Renal cortical epithelial cell (primary cell): ENCODE measurements at regions not wholly inside any gene's neighbourhood (a gene's known extent, or its start where the extent isn't known, plus 50 kb on each side); places are given as distances from the start of the nearest gene placed in this dataset.
A peak's percentile ranks its signal among the peaks of the same experiment; 100 is the strongest.

Experiments used
- DNase-seq: peaks from one replicate; pipeline ENCODE4 v3.0.0-alpha.2; 2011; ENCODE audit warnings: low read depth

DNA sequence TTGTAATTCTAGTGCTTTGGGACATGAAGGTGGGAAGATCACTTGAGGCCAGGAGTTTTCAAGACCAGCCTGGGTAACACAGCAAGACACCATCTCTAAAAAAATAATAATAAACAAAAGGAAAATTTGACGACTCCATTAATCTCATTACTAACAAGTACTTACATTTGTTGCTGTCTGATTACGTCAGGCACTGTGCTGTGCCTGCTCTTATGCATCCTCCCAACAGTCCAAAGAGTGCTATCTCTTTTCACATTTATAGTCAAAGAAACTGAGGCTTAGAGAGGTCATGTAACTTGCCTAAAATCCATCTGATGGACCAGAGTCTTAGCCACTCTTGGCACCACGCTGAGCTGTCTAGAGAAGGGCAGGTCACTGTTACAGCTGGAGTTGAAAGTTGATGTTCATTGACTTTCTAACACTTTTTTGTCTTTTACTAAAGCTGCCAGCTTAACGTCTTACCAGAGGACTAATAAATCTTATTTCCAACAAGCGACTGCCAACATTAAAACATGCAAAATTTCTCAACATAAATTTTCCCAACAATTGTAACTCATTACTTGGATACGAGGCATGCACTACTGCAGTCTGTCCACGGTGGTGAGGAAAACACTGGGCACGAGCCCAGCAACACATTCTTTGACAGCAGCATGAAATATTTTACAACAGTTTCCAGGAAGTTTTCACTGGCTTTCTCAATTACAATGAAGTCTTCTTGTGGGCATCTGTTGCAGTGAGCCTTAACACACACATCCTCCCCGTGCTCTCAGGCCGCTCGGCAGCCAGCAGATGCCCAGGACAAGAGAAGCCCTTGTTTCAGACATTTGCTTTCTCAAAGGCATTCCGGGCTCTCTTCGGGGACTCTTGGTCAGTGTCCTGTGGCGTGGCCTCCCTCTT is 262.9 kb upstream of the PROX1 start:
- peak; percentile 38 for DNase-seq

DNA sequence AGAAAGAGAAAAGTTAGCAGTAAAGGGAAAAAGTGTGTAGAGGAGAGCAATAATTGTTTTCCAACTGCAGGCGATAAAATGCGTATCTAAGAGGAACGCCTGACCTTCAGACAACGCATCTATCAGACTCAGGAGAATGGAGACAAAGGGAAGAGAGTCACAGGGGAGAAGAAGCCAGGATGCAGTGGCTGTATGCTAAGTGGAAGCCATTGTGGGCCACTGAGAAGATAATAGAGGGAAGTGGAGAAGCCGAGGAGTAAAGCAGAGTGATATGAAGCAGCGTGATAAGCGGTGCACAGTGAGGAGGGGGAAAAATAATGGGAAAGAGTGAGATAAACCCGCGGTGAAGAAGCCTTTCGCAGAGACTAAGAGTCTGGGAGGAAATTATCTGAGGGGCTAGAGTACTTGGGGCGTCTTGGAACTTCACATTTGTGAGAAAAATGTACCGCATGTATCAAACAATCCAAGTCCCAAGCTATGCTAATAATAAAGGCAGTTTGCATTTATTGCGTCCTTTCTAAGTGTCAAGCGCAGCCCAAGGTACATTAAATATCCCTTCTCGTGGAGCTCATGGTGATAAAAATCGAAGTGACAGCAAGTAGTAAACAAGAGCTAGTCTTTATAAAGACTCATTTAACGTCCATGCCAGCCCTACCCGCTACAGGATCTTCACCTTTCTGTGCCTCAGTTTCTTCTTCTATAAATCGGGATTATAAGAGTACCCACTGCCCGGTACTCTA is 259.8 kb upstream of the PROX1 start:
- no peak for DNase-seq

DNA sequence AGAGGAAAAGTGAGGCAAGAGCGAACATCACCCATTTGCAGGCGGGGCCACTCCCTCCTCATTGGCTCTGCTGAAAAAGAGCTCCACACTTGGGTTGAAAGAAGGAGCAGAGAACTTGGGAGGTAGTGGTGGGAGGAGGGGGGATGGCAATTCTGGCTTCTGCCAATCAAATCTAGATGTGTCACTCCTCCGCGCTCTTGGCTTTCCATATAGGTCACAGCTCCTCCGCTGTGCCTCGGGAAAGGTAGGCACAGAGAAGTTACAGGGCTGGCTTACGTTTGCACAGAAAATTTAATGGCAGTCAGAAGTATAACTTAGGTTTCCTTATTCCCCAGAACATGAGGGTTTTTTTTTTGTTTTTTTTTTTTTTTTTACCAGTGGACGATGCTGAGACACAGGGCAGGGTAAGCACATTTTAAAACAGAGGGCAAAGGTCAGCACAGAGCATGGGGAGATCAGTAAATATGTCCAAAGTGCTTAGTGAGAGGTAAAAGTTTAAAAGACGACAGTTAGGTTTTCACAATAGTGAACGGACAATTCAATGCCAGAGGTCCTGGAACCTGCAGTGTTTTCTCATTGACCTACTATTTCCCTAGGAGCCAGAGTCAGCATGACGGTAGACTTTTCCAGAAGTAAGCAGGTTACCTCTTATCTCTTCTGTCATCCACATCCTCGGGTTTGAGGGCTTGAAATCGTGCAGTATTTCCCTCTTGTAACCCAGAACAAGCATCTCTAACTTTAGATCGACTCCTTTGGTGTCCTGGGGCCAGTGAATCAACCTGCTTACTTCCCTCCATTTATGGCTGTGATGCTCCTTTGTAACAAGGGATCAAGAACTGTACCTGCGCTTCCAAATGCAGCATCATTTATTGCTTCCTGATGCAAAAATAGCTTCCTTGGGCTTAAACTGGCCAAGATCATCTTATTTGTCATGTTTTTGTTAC is 258.9 kb upstream of the PROX1 start:
- no peak for DNase-seq

DNA sequence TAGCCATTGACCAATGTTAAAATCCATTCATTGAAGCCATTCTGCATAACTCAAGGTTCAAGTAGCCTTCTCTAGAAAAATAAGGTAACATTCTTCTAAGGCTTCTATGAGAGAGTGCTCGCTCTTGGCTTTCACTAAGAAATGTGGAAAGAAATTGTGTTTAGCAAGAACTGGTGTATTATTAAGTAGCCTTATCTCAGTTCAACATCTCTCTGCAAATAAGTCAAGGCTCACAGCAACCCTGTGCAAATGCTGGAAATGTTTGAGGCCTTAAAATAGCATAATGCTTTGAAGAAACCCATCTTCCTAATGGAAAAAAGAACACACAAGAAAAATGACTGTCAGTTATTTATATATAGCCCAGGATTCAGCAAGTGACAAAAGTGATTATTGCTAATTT is 254.1 kb upstream of the PROX1 start:
- DNase-seq, result no peak

DNA sequence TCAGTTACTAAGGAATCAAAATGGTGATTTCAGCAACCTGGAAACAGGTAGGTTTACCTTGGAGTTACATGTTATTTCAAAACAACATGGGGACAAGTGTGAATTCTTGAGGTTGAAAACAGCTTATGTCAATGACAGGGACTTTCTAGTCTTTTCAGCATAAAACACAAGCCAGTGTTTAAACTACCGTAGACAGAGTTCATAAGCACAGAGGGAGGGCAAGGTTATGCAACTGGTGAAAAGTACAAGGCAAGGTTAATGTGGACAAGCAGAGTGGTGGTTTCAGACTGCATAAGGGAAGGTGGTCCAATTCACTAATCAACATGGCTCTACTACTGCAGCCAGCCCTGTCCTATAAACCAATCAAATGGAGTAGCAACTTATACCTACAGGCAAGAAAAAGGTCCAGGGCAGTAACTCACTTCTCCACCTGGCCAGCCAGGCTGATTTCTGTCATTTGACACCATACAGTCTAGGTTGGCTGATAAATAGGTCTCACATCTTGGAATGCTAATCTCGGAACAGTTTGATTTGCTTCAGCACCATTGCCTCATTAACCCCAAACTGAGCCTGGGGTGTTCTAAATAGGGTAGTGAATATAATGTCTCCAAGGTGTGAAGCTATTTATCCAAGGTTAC is 250.3 kb upstream of the PROX1 start:
- no peak for DNase-seq

DNA sequence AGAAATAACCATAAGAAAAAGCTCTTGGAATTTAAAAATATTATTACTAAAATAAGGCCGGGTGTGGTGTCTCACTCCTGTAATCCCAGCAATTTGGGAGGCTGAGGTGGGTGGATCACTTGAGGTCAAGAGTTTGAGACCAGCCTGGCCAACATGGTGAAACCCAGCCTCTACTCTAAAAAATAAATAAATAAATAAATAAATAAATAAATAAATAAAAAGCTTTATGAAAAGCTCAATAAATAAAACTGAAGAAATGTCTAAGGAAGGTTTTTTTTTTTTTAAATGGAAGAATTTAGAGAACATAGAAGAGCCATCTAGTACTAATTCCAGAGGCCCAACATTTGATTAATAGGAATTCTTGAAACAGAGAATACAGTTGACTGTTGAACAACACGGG is 249.1 kb upstream of the PROX1 start:
- DNase-seq, result no peak

DNA sequence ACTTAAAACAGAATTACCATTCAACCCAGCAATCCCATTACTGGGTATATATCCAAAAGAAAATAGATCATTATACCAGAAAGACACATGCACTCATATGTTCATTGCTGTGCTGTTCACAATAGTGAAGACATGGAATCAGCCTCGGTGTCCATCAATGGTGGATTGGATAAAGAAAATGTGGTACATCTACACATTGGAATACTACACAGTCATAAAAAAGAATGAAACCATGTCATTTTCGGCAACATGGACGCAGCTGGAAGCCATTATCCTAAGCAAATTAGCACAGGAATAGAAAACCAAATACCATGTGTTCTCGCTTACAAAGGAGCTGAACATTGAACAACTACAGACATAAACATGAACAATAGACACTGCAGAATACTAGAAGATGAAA is 244.8 kb upstream of the PROX1 start:
- no peak for DNase-seq

DNA sequence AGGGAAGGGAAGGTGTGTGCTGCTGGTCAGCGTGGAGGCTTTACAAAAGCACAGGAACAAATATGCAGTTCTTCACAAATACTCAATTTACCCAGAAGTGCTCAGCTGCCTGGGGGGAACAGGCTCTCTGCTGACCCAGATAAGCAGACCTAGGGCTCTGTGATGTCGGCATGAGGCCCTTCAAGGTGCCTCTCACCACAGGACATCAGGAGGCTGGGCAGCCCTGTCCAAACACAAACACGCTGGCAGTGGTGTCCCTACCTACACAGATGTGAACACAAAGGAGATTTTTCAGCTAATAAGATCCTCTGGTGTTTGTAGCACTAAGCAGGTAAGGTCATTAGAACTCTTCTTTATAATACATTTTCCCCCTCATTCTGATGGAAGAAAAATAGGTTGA is 243.0 kb upstream of the PROX1 start:
- DNase-seq, result no peak

DNA sequence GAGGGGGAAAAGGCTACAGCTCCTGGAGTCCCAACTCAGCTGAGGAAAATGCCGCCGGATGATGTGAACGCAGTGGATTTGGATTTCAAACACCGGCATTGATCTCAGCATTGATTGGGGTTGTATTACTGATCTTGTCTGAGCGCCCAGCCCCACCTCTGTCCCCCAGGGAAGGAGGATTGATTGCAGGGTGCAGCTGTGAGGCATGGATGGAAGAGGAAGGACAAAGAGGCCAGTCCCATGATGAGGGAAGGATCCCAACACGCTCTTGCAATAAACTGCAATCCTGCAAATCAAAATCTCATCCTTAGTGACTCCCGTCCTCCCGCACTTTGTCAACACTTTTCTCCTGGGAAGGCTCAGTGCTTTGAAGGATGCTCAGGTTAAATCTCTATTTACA is 242.3 kb upstream of the PROX1 start:
- no peak for DNase-seq

DNA sequence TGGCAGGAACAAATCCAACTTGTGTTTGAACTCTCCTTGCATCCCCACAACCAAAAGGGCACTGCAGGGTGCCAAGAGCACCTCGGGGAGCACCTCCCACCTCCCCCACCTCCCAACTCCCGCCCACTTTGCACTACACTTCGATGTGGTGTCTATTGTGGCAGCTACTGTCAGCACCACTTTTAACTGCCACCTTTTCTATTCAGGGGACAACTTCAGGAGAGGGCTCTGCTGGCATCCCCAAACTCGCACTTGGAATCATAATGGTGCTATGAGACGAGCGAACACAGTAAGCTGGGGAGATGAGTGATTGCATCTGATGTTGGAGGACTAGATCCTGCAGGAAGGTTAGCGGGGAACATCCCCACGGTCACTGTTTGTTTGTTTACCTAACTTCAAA is 238.2 kb upstream of the PROX1 start:
- DNase-seq, result no peak

DNA sequence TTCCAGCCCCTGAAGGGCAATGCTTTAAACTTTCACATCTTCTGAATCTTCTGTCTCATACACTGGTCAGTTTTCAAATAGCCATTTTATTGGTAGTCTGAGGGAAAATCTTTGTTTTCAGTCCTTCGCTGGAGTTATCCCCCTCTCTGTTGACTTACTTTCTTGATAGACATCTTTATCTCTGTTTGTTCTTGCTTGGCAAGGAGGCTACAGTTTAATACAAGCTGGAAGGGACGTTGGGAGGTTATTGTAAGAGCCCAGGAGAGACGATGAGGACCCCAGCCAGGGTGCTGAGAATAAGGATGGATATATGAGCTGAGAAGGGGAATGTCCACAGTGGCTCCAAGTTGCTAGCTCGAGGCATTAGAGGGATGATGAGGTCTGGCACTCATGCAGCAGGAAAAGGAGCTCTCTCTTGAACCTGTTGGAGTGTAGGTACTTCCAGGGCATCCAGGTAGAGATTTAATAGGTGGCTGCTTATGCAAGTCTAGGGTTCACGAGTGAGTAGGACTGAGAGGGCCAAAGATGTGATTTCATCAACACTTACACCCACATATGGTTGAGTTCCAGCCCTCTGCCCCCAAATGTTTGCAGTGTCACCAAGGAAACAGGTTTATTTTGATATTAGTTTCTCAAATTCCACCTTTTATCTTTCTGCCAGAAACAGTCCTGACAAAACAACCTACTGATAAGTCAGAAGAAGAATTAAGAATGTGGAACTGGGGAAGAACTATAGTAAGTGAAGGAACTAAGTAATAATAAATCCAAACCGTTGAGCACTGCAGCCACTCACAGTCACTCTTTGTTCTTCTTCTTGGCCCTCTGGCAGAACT is 237.3 kb upstream of the PROX1 start:
- DNase-seq, result no peak

DNA sequence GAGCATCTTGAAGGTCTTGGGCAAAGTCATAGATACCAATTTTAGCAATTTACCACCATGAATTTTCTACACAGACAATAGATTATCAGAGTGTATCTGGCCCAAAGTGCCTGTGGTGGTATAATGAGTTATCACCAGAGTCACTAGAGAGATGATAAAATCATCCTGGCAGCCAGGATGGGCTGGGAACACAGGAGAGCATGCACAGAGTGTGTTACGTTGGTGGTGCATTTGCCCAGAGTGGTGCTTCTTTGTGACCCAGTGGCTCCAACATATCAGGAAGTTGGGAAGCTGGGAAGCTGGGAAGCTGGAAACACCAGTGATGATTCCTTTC is 236.7 kb upstream of the PROX1 start:
- no peak for DNase-seq

DNA sequence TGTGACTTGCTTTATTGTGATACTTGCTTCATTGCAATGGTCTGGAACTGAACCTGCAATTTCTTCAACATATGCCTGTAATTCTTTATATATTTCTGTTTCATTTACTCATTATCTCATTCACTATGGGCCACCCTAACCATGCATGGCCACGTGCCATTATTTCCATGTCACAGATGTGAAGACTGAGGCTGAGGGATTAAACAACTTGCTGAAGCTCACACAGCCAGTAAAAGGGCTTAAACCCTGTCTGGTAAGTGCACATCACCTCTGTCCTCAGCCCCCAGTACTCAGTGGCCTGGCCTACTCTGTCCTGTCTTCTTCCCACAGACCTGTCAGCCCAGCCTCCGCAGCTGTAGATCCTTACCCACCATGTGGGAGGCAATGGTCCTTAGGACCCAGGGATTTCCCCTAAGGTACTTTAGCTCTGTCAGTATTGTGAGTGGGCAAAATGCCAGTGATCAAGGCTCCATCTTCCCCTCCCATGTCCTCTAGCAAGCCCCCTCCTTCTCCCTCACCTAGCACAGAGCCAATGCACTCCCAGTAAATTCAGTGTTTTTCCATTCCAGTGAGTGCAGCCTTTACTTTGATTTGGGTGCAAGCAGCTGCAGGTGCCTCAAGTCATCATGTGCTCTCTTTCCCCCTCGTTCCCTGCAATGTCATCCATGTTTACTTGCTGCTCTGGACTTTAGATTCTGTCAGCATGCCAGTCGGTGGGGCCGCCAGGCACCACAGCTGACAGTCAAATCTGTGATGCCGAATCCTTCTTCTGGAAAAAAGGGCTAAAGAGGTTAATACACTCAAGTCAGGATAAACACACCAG is 228.2 kb upstream of the PROX1 start:
- DNase-seq, result no peak

DNA sequence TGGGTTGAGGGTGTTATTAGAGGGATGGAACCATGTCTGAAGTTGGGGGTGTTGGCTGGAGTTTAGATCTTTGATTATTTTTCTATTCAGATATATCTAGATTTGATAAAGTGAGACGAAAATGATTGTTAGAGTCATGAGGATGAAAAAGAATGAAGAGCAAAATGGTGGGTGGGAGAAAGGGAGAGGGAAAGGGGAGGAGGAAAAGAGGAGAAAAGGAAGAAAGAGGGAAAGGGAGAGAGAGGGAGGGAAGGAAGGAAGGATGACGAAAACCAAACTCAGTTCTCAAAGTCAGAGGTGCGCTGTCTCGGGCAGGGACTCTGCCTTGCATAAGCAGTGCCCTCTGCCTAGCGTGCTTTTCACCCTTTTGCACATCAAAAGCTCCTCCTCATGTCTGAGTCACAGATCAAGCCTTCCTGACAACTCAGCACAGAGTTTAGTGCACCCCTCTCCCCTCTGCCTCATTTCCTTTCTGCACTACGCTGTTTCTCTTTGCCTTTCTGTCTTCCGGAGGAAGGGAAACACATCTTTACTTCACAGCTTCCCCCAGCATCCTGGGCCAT is 225.8 kb upstream of the PROX1 start:
- no peak for DNase-seq

DNA sequence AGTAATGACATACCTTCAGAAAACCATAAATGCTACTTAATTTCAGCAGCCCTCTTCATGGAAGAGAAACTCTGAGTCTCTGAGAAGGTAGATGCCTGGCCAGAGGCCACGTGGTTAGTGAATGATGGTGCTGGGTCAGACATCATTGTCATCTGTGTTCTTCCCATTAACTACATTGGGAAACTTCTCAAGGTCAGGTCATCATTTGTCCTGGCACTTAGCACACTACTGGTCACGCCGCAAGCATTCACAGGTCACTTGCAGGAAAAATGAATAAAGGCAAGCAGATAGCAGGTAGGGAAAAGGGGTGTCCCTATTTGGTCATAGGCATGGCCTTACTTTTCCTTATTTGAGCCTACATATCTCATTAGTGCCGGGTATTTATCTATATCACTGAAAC is 220.1 kb upstream of the PROX1 start:
- DNase-seq, result no peak

DNA sequence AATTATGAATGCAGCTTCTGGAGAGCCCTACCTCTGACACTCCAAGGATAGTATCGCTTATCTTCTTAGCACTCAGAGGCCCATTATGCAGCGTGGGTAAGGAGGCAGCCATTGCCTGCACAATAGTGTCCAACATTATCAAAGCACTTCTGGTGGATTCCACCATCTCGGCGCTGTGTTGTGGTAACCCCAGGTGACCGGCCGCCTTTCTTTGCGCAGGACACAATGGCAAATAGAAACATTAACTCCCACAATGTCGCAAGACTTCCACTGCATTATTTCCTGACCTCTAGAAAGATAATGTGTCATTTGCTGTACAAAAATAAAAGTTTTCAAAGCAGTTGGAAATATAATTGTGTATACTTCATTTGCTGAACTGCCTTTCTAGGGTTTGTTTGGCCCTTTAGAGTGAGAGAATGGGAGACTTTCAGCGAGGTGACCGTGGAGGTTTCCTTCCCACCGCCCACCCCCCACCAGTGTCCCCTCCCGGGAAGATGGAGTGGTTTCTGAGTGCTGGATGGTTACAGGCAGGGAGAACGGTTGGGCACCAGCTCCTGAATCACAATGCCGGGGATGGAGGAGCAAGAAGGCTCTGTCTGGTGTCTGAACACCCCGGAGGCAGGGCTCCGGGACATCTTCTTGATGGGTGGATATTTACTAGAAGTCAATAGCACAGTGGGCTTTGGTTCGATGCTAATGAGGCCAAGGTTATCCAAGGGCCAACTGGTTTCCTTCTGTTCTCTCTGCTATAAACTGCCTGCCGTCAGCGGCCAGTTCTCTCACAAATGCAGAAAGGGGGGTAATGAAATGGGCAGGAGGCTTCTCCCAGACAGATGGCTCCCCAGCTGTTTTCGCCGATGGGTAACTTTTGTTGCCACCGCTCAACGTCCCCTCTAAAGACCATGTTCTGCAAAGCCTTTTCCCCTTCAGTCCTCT is 215.4 kb upstream of the PROX1 start:
- DNase-seq, result no peak

DNA sequence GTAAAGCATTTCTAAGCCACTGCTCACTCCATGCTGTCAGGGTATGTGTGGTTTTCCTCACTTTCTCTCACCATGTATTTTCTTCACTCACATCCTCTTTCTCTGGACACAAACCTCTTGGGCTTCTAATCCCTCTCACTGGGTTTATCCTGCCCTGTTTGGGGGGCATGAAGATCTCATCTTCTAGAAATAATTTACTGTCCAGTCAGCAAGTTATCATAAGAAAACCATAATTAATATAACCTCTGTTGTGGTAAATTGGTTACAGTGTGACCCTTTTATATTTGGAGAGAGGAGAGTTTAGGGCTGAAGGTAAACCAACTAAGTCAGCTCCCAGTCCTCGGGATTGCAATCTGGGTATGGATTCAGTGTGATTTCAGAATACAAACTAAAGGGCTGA is 213.8 kb upstream of the PROX1 start:
- DNase-seq, result no peak

DNA sequence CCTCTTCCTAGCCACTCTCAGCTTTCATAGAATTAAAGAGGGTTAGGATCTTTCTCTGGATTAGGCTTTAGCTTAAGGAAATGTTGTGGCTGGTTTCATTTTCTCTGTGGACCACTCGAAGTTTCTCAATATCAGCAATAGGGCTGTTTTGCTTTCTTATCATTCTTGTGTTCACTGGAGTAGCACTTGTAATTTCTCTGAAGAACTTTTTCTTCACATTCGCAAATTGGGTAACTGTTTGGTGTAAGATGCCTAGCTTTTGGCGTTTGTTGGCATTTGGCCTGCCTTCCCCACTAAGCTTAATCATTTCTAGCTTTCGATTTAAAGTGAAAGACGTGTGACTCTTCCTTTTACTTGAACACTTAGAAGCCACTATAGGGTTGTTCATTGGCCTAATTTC is 210.8 kb upstream of the PROX1 start:
- DNase-seq, result no peak

DNA sequence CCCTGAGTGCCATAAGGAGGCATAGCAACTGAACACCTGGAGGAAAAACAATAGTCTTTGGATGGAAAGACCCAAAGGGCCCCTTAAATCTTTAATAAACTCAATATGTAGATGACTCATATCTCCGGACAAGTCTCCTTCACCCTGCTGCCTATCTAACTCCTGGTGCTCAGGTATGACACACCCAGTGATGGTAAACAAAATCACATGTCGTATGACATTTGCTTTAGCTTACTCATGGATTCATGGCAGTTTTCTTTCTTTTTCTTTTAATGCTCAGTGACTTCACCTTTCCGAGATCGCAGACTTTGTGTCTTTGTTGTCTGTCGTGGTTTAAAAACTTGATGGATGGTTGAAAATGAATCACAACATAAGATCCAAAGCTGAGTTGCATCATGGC is 208.5 kb upstream of the PROX1 start:
- DNase-seq, result no peak
